MM.1S (cell line): ENCODE measurements at regions not wholly inside any gene's neighbourhood (a gene's known extent, or its start where the extent isn't known, plus 50 kb on each side); places are given as distances from the start of the nearest gene placed in this dataset.

Source experiments
- EZH2 ChIP-seq: fragments of 300-600 bp; sonication (generic); optimal IDR thresholded peaks from 2 replicates; pipeline ENCODE3; 2017; ENCODE audit warnings: low read depth, mild to moderate bottlenecking, antibody characterized with exemption, low read length, mixed read lengths
- TF ChIP-seq, protein P1 (sequence below): fragments of 300-600 bp; sonication (generic); IDR thresholded peaks from 2 replicates; pipeline ENCODE4 v1.5.1; 2016; ENCODE audit warnings: antibody characterized with exemption, low read length, mixed read lengths

DNA sequence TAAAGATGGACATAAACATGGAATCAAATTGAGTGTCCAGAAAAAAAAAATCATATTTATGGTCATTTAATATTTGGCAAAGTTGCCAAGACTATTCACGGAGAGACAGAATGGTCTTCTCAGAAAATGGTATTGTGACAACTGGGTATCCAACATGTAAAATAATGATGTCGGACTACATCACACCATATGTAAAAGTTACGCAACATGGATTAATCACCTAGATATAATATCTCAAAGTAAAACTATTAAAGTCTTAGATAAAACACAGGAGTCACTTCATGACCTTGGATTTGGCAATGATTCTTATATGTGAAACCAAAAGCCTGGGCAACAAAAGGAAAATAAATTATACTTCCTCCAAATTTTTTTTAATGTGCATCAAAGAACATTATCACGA, 1591.7 kb upstream of the DDX18 start:
- TF ChIP-seq, protein P1, sequence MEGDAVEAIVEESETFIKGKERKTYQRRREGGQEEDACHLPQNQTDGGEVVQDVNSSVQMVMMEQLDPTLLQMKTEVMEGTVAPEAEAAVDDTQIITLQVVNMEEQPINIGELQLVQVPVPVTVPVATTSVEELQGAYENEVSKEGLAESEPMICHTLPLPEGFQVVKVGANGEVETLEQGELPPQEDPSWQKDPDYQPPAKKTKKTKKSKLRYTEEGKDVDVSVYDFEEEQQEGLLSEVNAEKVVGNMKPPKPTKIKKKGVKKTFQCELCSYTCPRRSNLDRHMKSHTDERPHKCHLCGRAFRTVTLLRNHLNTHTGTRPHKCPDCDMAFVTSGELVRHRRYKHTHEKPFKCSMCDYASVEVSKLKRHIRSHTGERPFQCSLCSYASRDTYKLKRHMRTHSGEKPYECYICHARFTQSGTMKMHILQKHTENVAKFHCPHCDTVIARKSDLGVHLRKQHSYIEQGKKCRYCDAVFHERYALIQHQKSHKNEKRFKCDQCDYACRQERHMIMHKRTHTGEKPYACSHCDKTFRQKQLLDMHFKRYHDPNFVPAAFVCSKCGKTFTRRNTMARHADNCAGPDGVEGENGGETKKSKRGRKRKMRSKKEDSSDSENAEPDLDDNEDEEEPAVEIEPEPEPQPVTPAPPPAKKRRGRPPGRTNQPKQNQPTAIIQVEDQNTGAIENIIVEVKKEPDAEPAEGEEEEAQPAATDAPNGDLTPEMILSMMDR = no peak
- no peak for TF ChIP-seq EZH2
